Adrenal gland (tissue), 5 donors: ENCODE measurements at regions not wholly inside any gene's neighbourhood (a gene's known extent, or its start where the extent isn't known, plus 50 kb on each side); places are given as distances from the start of the nearest gene placed in this dataset.

Experiments used
- CTCF ChIP-seq, 6 experiments: fragments of 450-650 bp in 4 of 6; fragments of 200-600 bp in 2 of 6; sonication (generic) in 1 of 6; IDR thresholded peaks; 1 replicate in 5 of 6; 2 replicates in 1 of 6; pipeline versions ENCODE4 v1.5.1 to v1.8.0; 2016 to 2021; ENCODE audit warnings: antibody characterized with exemption in 6 of 6, mild to moderate bottlenecking in 2 of 6, moderate library complexity in 1 of 6
- POLR2A ChIP-seq, 2 donors: fragments of 450-650 bp; IDR thresholded peaks; one replicate each; pipeline ENCODE4 v1.6.1; 2017; ENCODE audit warnings: antibody characterized with exemption in 2 of 2, mild to moderate bottlenecking in 2 of 2, moderate library complexity in 1 of 2
- donor health status: DM: no; HTN: no; CAD: no.

GRCh38 chr5:35373249-35373648 is 143.0 kb upstream of the PRLR start:
- TF ChIP-seq CTCF (IDR thresholded peaks at IDR 0.05) = no peak
- TF ChIP-seq POLR2A (IDR thresholded peaks at IDR 0.05) = no peak
